T47D (cell line): ENCODE measurements at regions not wholly inside any gene's neighbourhood (a gene's known extent, or its start where the extent isn't known, plus 50 kb on each side); places are given as distances from the start of the nearest gene placed in this dataset.

Experiments
- DNase-seq, 2 experiments: peaks; one replicate each; pipeline versions ENCODE4 v3.0.0 to v3.0.0-alpha.2; 2011 to 2012; ENCODE audit warnings: low read depth in 1 of 2, low spot score in 1 of 2
- JUND ChIP-seq: IDR thresholded peaks from 2 replicates; pipeline ENCODE4 v1.6.1; 2012; ENCODE audit warnings: low read depth
- in situ Hi-C: cut with HindIII; loops from 2 replicates; pipeline ENCODE4 v1.10.0; 2016; ENCODE audit warnings: low sequenced_read_pairs, low pct_unique_long_range_greater_than_20kb

DNA sequence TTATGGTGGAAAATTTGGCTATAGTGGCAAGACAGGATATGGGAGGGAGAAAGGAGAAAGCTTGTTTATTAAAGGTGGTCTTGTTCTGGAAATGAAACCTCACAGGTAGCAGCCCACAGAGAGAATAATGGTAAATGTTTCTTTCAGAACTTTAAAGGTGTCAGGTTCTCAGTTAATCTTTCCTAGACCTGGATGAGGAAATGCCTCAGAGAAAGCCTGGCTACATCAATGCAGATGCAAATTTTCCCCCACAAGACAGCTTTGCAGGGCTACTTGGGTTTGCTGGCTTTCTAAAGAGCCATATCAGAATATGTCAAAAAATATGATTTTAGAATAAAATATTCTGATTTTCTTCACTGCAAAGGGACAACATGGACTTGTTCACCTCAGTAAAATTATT is 715.0 kb downstream of the FAM133A start:
- in situ Hi-C loops, result no loop called here
- TF ChIP-seq JUND, result no peak
- no peak for DNase-seq

DNA sequence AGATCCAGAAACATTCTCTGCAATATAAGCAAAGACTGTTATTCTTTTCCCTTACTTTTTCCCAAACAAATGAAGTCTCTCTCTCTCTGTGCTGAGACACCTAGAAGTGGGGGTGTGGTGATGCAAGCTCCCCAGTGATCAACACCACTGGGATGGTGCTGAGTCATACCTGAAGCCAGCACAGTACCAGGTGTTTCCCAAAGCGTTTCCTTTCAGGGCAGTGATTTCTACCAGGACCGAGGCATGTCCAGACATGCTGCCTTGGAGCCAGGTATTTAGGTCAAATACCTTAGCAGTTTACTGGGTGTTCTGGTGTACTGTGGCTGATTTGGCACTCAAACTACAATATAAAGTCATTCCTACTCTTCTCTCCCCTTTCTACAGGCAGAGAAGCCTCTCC is 726.5 kb downstream of the FAM133A start:
- in situ Hi-C loops, result no loop called here
- TF ChIP-seq JUND, result no peak
- peak in 1 of 2 experiments; percentile 84 for DNase-seq

- TF ChIP-seq JUND, result no peak
- peak in 1 of 2 experiments; percentile 74 for DNase-seq
- in situ Hi-C loops, result no loop called here
These were observed 727.4 kb downstream of the FAM133A start for GRCh38 chrX:94401426-94401825.

- in situ Hi-C loops, result no loop called here
- no peak for TF ChIP-seq JUND
These were observed 740.7 kb downstream of the FAM133A start for GRCh38 chrX:94414746-94415145.

DNA sequence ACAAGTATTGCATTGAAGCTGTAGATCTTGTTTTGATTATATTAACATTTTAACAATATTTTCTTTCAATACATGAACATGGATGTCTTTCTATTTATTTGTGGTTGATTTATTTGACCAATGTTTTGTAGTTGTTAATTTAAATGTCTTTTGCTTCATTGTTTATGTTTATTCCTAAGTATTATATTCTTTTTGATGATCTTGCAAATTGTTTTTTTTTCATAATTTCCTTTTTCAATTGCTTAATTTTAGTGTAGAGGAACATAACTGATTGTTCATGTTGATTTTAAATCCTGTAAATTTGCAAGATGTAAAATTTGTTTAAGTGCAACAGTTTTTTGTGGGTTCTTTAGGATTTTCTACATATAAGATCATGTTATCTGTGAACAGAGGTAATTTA is 744.1 kb downstream of the FAM133A start:
- TF ChIP-seq JUND, result no peak
- in situ Hi-C loops, result no loop called here
- DNase-seq, result no peak

More at GRCh38 chrX:94414746-94415145, 740.7 kb downstream of the FAM133A start:
- no peak for DNase-seq

DNA sequence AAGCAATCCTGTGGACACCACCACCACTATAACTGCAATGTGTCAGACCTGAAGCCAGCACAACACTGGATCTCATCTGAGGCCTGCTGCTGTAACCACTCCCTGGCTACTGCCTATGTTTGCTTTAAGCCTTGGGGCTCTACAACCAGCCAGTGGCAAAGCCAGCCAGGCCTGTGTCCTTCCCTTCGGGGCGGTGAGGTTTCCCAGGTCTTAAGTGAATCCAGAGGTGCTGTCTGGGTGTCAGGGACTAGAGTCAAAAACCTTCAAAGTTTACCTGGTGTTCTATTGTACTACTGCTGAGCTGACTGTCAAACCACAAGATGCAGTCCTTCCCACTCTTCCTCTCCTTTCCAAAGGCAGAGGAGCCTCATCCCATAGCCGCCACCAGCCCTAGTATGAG is 750.5 kb downstream of the FAM133A start:
- in situ Hi-C loops, result no loop called here
- DNase-seq, result peak in 1 of 2 experiments; percentile 1

GRCh38 chrX:94430091-94430490 is 756.1 kb downstream of the FAM133A start:
- DNase-seq, result no peak
- in situ Hi-C loops, result no loop called here
- TF ChIP-seq JUND, result no peak

More for the DNA sequence above, 750.5 kb downstream of the FAM133A start:
- no peak for TF ChIP-seq JUND

- peak in 1 of 2 experiments; percentile 19 for DNase-seq
- in situ Hi-C loops, result no loop called here
- TF ChIP-seq JUND, result no peak
These were observed 761.8 kb downstream of the FAM133A start for GRCh38 chrX:94435799-94436198.

DNA sequence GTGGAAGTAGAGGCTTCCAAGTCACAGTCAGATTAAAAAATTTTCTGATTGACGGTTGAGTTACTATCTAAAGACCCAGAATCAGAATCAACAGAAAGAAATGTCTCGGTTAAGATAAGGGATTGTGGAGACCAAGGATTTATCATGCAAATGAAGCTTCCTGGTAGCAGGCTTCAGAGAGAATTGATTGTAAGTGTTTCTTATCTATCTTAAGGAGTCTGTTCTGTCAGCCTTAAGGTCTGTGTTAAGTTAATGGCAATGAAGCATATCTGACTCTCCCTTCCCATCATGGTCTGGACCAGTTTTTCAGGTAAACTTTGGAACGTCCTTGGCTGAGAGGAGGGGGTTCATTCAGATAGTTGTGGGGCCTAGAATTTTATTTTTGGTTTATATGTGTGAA is 780.2 kb downstream of the FAM133A start:
- in situ Hi-C loops, result no loop called here

DNA sequence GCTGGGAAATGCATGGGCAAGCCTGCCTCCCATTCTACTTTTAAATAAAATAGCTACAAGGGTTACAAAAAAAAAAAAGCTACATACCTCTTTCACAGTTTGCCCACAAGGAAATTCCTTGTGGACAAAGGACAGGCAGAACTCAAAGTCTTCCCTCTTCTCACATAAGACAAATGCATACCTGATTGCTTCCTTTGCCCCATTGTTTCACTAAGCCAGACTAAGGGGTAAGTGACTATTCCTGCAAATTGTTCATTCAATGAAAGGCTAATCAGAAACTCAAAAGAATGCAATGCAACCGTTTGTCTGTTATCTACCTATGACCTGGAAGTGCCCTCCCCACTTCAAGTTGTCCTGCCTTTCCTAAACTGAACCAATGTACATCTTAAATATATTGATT is 780.6 kb downstream of the FAM133A start:
- in situ Hi-C loops, result no loop called here
- DNase-seq, result no peak
- TF ChIP-seq JUND, result no peak

More for the DNA sequence above, 780.2 kb downstream of the FAM133A start:
- DNase-seq, result no peak
- no peak for TF ChIP-seq JUND

DNA sequence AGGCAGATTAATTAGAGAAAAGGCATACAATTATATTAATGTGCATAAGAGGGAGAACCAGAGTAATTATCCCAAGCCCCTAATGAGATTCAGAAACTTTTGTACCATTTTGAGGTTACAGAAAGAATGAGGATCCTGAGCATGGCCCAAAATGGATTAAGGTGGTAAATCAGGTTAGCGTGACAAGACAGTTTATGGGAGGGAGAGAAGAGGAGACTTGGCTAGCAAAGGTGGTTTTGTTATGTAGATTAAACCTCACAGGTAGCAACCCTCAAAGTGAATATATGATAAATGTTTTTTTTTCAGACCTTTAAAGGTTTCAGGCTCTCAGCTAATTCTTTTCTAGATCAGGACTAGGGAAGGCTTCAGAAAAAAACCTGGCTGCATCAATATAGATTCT is 781.8 kb downstream of the FAM133A start:
- no peak for DNase-seq
- in situ Hi-C loops, result no loop called here
- TF ChIP-seq JUND, result no peak

- TF ChIP-seq JUND, result no peak
- no peak for DNase-seq
- in situ Hi-C loops, result no loop called here
These were observed 818.5 kb downstream of the FAM133A start for GRCh38 chrX:94492541-94492940.

DNA sequence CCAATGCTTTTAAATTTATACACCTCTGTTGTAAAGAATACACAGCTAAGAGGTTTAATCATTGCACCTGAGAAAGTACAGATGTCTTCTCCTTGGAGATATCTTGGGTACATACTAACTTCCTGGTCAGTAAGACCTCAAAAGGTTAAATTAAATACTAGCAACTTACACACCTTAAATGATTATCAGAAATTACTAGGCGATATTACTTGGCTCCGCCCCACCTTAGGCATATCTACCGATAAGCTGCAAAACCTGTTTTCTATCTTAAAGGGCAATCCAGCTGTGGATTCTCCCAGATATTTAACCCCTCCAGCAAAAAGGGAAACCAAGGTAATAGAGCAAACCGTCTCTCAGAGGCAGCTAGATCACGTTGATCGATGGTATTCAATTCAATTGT is 819.4 kb downstream of the FAM133A start:
- in situ Hi-C loops, result no loop called here
- DNase-seq, result no peak
- TF ChIP-seq JUND, result no peak

GRCh38 chrX:94511564-94511963 is 837.6 kb downstream of the FAM133A start:
- TF ChIP-seq JUND, result no peak
- DNase-seq, result no peak
- in situ Hi-C loops, result no loop called here
